Colon (tissue), 2 donors: ENCODE measurements at regions not wholly inside any gene's neighbourhood (a gene's known extent, or its start where the extent isn't known, plus 50 kb on each side); places are given as distances from the start of the nearest gene placed in this dataset.

Experiments used
- FAIRE-seq: peaks from 2 replicates; lab custom pipeline; 2012; peaks lifted over from hg19 to GRCh38; lab: Jason Lieb, UNC
- donor health status: control.
- donor health status: control.

DNA sequence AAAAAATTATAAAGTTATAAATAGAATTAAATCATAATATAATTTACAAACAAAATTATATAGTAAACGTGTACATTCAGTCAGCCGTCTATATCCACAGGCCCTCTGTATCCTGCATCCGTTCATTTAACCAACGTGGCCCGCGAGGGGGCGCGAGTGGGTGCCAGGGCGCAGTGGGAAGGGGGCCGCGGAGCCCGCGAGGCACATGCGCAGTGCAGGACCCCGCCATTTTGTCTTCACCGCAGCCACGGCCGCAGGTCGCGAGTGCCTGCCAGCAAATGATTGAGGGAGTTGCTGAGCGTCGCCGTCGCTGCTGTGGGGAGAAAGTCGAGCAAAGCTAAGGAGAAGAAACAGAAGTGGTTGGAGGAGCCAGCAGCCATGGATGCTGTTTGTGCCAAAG, 53.4 kb upstream of the ECI2 start:
- FAIRE-seq: no peak

GRCh38 chr6:4187480-4187879, 52.1 kb upstream of the ECI2 start:
- FAIRE-seq: no peak

DNA sequence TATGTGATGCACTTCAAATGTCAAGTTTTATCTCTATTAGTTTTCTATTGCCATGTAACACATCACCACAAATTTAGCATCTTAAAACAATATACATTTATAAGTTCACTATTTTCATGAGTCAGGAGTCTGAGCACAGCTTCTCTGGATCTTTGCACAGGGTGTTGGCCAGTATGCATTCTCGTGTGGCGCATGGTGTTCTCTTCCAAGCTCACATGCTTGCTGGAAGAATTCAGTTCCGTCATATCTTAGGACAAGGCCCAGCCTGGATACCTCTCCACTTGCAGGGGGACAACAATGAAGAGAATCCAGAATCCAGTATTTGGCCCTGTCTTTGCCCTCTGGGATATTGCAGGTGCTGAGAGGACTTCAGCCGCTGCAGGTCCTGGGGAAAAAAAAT, 51.0 kb upstream of the ECI2 start:
- FAIRE-seq: no peak

DNA sequence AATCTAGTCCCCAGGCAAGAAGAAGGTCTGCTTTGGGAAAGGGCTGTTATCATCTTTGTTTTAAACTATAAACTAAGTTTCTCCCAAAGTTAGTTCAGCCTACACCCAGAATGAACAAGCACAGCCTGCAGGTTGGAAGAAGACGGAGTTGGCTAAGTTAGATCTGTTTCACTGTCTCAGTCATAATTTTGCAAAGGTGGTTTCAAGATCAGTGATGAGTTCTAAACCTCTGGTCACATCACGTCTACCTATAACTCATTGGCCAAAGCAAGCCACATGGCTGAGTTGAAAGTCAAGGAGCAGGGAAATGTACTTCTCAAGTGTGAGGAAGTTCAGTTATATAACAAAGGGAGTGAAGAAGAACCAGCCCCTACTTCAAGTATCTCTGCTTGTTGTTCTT, 50.5 kb upstream of the ECI2 start:
- FAIRE-seq: no peak

DNA sequence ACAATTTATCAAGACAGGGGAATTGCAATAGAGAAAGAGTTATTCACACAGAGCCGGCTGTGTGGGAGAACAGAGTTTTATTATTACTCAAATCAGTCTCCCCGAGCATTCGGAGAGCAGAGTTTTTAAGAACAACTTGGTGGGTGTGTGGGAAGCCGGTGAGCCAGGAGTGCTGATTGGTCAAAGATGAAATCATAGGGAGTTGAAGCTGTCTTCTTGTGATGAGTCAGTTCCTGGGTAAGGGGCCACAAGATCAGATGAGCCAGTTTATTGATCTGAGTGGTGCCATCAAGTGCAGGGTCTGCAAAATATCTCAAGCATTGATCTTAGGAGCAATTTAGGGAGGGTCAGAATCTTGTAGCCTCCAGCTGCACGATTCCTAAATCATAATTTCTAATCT, 50.0 kb upstream of the ECI2 start:
- no peak for FAIRE-seq
